Heart right ventricle (tissue), 16 donors: ENCODE measurements at regions not wholly inside any gene's neighbourhood (a gene's known extent, or its start where the extent isn't known, plus 50 kb on each side); places are given as distances from the start of the nearest gene placed in this dataset.

Source experiments
- ATAC-seq, 8 donors: fragments of 200-7000 bp; cut with Tn5 transposase; one replicate each; pipeline ENCODE4 v1.9.1; 2020; ENCODE audit warnings: mild to moderate bottlenecking in 8 of 8, moderate library complexity in 8 of 8, moderate number of reproducible peaks in 1 of 8
- DNase-seq, 2 donors: peaks; one replicate each; pipeline ENCODE4 v3.0.0-alpha.2; 2020
- H3K27ac ChIP-seq, 10 donors: fragments of 200-600 bp; sonication (generic) in 2 of 10; one replicate each; pipeline versions ENCODE4 v1.5.0 to v1.8.0; 2020 to 2022; ENCODE audit warnings: mild to moderate bottlenecking in 3 of 10
- H3K27me3 ChIP-seq, 7 donors: fragments of 200-600 bp; one replicate each; pipeline ENCODE4 v1.8.0; 2021 to 2022; ENCODE audit warnings: mild to moderate bottlenecking in 2 of 7
- H3K36me3 ChIP-seq, 9 donors: fragments of 200-600 bp; sonication (generic) in 1 of 9; one replicate each; pipeline versions ENCODE4 v1.5.0 to v1.8.0; 2020 to 2022; ENCODE audit warnings: mild to moderate bottlenecking in 2 of 9
- H3K4me1 ChIP-seq, 9 donors: fragments of 200-600 bp; sonication (generic) in 1 of 9; one replicate each; pipeline versions ENCODE4 v1.5.0 to v1.8.0; 2020 to 2022; ENCODE audit warnings: mild to moderate bottlenecking in 4 of 9
- H3K4me3 ChIP-seq, 10 donors: fragments of 200-600 bp; sonication (generic) in 2 of 10; one replicate each; pipeline versions ENCODE4 v1.5.0 to v1.8.0; 2020 to 2022; ENCODE audit warnings: mild to moderate bottlenecking in 7 of 10, moderate library complexity in 2 of 10
- H3K9me3 ChIP-seq, 11 donors: fragments of 200-600 bp in 10 of 11; sonication (generic) in 2 of 11; one replicate each; pipeline versions ENCODE4 v1.5.0 to v1.8.0; 2013 to 2022; ENCODE audit warnings: mild to moderate bottlenecking in 2 of 11, control low read depth in 1 of 11, moderate library complexity in 1 of 11
- WGBS, 2 donors: extraction: QIAGEN DNeasy Blood & Tissue Kit; methylation state at CpG; one replicate each; pipeline ENCODE4 v1.1.7; 2013; ENCODE audit warnings: inconsistent platforms in 1 of 2; 5-methylcytosine and 5-hydroxymethylcytosine counted together
- intact Hi-C, 10 donors: fragments of 100-400 bp; cut with DNase I; formaldehyde crosslinking; loops; one replicate each; pipeline versions ENCODE4 v1.11.1 to v1.14.2; 2022
- TF ChIP-seq, protein P1 (sequence below), 9 donors: fragments of 200-600 bp; sonication (generic) in 2 of 9; IDR thresholded peaks; one replicate each; pipeline versions ENCODE4 v1.5.0 to v1.8.0; 2021 to 2022; ENCODE audit warnings: antibody characterized with exemption in 9 of 9, mild to moderate bottlenecking in 5 of 9, moderate library complexity in 1 of 9
- donor health status: Arrhythmogenic right ventricular cardiomyopathy.
- donor health status: ischemic (EF 13 %, LVEDD 7.1; RV severe dilation, severe dysfunction).
- donor health status: healthy with polysubstance abuse.
- donor health status: DM: no; HTN: yes; CAD: no.
- donor health status: DM: no; HTN: no; CAD: no.
- donor health status: ischemic (EF 25% LVEDD 6.9; RV normal size, moderate dysfunction).
- donor health status: ischemic (EF 25% LVEDD 5.7; RV mildly dilated, moderate dysfunction).
- donor health status: healthy.
- donor health status: DM: yes; HTN: yes; CAD: no.
- donor health status: Ischemic cardiomyopathy.
- donor health status: ischemic (EF 35%, LVEDD 5.7; RV mildly dilated, moderate dysfunction).
- donor health status: nonischemic (EF 11% LVEDD 7.7; RV severe dilation, severe dysfunction).
- donor health status: DM: yes; HTN: yes; CAD: no.
- donor health status: PGD.
- donor health status: ischemic (EF 29% LVEDD 5.4; RV normal size, mild dysfunction).
- donor health status: nonischemic (EF 23%, LVEDD 6.1; RV moderate dilation, normal function).

DNA sequence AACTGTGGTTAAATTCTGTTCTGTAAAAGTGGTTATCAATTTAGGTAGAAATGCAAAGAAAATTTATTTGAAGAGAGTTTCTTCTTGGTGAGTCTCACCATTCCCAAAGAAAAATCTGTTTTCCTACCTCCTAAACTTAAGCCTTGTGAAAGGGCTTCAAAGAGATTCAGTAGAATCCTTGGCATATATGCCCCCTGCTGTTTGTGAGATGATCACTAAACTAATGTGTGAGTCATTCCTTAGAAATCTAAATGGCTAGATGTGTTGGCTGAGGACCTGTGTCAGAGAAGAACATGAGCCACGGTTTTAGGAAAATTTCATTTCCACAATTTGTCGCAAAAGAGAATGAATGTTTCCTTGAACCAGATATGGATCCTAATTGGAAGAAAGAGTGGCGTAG, 260.9 kb downstream of the SLC7A11 start:
- no peaks in the 10 kb centered on the region for H3K27me3 ChIP-seq
- WGBS, 2 donors = 90 to 92% methylated on average over 3 of the region's 3 CpGs
- H3K4me3 ChIP-seq = no peak overlapping the region
- H3K9me3 ChIP-seq = no peaks in the 10 kb centered on the region
- no peaks in the 10 kb centered on the region for H3K36me3 ChIP-seq
- H3K27ac ChIP-seq = no peak overlapping the region
- TF ChIP-seq, protein P1, sequence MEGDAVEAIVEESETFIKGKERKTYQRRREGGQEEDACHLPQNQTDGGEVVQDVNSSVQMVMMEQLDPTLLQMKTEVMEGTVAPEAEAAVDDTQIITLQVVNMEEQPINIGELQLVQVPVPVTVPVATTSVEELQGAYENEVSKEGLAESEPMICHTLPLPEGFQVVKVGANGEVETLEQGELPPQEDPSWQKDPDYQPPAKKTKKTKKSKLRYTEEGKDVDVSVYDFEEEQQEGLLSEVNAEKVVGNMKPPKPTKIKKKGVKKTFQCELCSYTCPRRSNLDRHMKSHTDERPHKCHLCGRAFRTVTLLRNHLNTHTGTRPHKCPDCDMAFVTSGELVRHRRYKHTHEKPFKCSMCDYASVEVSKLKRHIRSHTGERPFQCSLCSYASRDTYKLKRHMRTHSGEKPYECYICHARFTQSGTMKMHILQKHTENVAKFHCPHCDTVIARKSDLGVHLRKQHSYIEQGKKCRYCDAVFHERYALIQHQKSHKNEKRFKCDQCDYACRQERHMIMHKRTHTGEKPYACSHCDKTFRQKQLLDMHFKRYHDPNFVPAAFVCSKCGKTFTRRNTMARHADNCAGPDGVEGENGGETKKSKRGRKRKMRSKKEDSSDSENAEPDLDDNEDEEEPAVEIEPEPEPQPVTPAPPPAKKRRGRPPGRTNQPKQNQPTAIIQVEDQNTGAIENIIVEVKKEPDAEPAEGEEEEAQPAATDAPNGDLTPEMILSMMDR (IDR thresholded peaks at IDR 0.05) = no peak
- ATAC-seq = no peak
- DNase-seq = no peak
- H3K4me1 ChIP-seq = no peaks in the 10 kb centered on the region
- intact Hi-C loops = no loop called here

DNA sequence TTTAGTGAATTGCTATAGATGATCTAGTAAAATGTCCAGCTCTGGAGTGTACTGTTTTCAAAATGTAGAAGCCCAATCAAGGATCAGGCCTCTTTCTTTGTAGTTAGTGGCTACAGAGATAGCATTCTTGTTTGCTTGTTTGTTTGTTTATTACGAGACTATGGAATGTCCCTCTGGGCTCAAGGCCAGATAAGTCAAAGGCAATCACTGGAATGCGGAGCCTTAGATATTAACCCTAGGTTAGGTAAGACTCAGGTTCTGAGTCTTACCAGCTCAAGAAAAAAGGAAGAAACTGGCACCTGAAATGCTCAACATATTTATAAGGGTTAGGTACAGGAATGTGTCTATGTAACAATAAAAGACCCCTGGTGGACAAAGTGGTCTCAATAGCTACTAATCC, 261.5 kb downstream of the SLC7A11 start:
- ATAC-seq (no peak), DNase-seq (no peak)
- no peak overlapping the region for H3K27ac ChIP-seq
- 57 to 81% methylated on average over 2 of the region's 2 CpGs for WGBS, 2 donors
- H3K4me1 ChIP-seq = no peaks in the 10 kb centered on the region
- no peak overlapping the region for H3K4me3 ChIP-seq
- intact Hi-C loops = no loop called here
- TF ChIP-seq, protein P1 (IDR thresholded peaks at IDR 0.05) = no peak
- no peaks in the 10 kb centered on the region for H3K36me3 ChIP-seq
- H3K27me3 ChIP-seq = no peaks in the 10 kb centered on the region
- no peaks in the 10 kb centered on the region for H3K9me3 ChIP-seq

DNA sequence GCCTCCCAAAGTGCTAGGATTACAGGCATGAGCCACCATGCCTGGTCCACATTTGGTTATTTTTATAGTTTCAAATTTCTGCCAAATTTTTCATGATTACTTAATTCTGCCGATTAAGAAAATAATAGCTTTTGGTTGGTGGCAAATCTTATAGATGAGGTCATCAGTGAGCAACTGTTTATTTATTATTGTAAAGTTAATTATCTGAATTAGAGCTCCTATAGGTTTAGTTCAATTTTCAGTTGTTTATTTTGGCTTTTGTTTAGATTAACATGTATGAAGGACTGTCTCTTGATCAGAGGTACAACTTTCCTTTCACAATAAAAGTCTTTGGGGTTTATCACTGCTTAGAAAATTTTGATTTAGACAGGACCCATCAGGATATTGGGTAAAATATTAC, 262.2 kb downstream of the SLC7A11 start:
- DNase-seq = no peak
- 84 to 91% methylated on average over 1 of the region's 1 CpG for WGBS, 2 donors
- Histone ChIP-seq H3K36me3 (no peaks in the 10 kb centered on the region), H3K27ac (no peak overlapping the region), H3K4me3 (no peak overlapping the region), H3K4me1 (no peaks in the 10 kb centered on the region), H3K9me3 (no peaks in the 10 kb centered on the region), H3K27me3 (no peaks in the 10 kb centered on the region)
- intact Hi-C loops = no loop called here
- no peak for ATAC-seq
- TF ChIP-seq, protein P1 (IDR thresholded peaks at IDR 0.05) = no peak

DNA sequence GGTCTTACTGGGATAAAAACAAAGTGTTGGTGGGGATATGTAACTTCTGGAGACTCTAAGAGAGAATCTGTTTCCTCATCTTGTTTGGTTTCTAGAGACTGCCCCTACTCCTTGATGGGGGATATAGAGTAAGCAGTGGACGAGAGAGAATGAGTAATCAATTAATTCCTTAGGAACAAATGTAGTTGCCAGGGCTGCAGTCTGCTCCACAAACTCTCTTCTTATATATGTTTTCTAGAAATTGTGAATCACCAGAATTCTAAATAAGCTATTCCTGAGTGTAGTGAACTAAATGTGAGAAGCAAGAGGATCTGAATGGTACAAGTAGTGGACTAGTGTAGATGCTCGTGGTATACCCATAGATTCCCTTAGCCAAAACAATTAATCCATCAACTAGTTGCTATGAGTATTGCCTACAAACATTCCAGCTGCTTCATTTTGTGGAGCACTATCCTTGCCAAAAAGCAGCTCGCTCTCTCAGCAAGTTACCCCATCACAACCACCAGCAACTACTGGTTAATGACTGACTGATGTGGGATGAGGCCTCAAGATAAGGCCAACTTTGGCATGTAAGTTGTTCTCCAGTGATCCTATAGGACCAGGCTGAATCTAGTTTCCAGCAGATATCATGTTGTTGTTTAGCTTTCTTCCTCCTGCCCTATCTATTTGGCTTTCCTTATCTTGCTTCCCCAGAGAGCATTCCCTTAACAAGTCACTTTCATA, 273.0 kb downstream of the SLC7A11 start:
- intact Hi-C loops = loop anchor here in 1 of 10 donors (5.0 kb wide), 1 partner anchor 328 kb away; no protein-coding TSS in a partner anchor
- TF ChIP-seq, protein P1 (IDR thresholded peaks at IDR 0.05) = no peak
- no peaks in the 10 kb centered on the region for H3K4me1 ChIP-seq
- H3K9me3 ChIP-seq = no peaks in the 10 kb centered on the region
- H3K27ac ChIP-seq = no peak overlapping the region
- WGBS, 2 donors = 53 to 59% methylated on average over 3 of the region's 3 CpGs
- no peak for DNase-seq
- no peaks in the 10 kb centered on the region for H3K36me3 ChIP-seq
- H3K4me3 ChIP-seq = no peak overlapping the region
- no peaks in the 10 kb centered on the region for H3K27me3 ChIP-seq
- ATAC-seq = no peak
